ENCODE measurements at regions not wholly inside any gene's neighbourhood (a gene's known extent, or its start where the extent isn't known, plus 50 kb on each side); places are given as distances from the start of the nearest gene placed in this dataset.

DNA sequence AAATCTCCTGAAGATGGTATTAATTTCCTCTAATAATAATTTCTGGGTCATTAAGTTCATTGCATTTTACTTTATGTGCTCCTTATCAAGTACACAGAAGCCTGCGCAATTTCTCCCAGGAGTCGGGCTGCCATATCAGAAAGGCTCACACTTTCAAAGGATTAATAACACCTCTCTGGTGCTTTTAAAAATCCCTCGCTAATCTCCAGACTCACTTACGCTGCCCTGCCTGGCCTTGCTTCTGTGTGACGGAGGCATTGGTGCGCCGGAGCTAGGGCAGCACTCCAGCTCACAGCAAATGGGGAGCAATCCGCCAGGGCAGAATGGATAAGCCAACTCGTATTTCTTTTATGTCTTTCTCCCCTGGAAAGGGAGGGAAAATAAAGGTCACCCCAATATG, 300.8 kb downstream of the EFNB2 start:
- DNase-seq (ENCODE audit: low spot score), result no peak

GRCh38 chr13:106233134-106233735, 302.2 kb downstream of the EFNB2 start:
- no peak for DNase-seq (ENCODE audit: low spot score)

- no peak for DNase-seq (ENCODE audit: low spot score)
These were observed 302.8 kb downstream of the EFNB2 start for GRCh38 chr13:106232681-106233080.

DNA sequence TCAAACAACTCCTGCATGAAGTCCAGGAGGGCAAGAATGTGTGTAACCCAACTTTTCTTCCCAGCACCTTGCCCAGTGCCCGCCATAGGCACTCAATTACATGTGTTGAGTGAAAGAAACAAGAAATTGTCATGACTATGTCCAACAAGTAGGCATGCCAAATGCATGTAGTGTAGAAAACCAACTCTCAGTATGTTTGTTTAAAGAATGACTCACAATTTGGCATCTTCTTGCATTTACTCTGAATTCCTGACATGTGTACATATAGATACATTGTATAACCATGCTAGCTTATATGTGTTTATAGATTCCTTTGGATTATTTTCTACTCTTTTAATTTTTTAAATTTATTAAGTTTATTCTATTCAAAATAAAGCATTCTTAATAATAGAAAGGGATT, 305.0 kb downstream of the EFNB2 start:
- DNase-seq (ENCODE audit: low spot score), result no peak

- no peak for DNase-seq (ENCODE audit: low spot score)
These were observed 310.3 kb downstream of the EFNB2 start for GRCh38 chr13:106225126-106225525.

GRCh38 chr13:106220211-106220610, 315.3 kb downstream of the EFNB2 start:
- no peak for DNase-seq (ENCODE audit: low spot score)

GRCh38 chr13:106213028-106213757, 322.3 kb downstream of the EFNB2 start:
- DNase-seq (ENCODE audit: low spot score), result no peak

DNA sequence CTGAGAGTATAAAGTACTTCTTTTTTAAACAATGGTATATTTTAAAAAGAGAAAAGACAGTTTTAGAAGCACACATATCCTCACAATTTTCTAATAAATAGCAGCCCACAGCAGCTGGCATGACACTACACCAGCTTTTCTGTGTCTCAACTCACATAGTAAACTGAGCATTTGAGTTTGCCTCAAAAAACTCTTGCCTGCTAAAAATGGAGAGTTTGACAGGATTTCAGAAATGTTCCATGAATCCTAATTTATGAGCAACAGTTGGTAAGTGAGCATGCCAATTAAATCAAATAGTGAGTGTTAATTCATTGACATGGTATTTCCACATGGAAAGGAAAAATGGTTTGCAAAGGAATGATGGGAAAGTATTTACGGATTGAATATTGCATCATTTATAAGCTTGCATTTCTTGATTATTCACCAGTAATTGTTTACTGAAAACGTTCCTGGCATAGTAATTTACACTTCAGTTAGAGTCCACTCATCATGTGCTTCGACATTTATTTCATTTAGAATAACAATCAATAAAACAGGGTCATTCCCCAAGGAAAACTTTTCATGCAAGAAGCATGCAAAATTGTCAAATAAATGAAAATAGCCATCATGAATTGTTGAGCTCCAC, 323.0 kb downstream of the EFNB2 start:
- DNase-seq (ENCODE audit: low spot score), result no peak

- no peak for DNase-seq (ENCODE audit: low spot score)
These were observed 325.1 kb downstream of the EFNB2 start for GRCh38 chr13:106210324-106210723.

DNA sequence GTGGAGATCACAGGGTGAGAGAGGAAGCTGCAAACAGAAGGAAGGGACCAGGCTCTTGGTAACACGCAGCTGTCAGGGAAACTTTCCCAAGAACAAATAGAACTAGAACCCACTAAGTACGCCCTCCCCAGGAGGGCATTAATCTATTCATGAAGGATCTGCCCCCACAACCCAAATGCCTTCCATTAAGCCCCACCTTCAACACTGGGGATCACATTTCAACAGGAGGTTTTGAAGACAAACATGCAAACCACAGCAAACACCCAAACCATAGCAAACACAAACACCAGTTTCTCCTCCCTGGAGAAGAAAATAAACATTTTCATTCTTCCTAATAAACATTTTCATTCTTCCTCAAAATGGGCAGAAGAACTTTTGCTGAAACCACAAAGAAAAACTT, 329.6 kb downstream of the EFNB2 start:
- DNase-seq (ENCODE audit: low spot score), result no peak

- DNase-seq (ENCODE audit: low spot score), result no peak
These were observed 338.0 kb downstream of the EFNB2 start for GRCh38 chr13:106197496-106197895.

DNA sequence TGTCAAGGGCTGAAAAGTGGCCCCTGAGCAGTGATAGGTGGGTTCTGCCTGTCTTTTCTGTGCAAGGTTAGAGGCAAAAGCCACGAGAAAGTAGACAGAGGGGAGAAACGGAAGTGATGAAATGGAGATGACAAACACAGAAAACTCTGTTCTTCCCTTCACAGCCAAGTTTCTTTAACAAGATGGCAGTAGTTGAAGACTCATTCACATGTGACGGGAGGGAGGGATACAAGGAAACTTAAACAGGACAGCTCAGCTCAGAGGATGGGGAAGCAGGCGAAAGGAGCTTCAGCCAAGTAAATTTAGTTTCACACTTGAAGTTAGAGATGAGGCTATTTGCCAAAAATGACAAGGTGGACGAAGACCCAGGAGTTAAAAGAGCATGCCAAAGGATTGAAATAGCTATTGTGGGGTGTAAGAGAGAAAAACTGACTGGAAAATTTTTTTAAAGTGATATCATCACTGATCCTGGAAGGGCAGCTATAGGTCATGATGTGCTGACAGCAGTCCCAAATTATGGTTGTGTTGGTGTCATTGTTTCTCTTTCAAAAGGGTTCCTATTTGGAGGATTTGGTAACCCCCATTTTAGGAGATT, 347.9 kb downstream of the EFNB2 start:
- DNase-seq (ENCODE audit: low spot score), result no peak

DNA sequence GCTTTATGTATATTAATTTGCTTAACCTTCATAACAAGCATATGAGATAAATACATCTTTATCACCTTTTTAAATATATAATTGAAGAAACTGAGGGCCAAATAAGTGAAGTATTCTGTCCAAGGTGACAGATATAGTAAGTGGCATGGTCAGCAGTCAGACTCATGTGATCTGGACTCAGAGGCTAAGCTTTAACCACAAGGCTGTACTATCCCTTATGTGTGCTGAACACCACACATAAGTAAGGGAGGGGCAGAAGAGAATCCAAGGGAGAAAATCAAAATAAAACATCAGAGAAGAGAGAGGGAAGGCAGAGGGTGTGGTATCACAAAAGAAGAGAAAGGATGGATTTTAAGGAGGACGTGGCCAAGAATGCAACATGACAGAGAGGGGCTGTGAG, 348.4 kb downstream of the EFNB2 start:
- DNase-seq (ENCODE audit: low spot score), result no peak

- DNase-seq (ENCODE audit: low spot score), result no peak
These were observed 349.0 kb downstream of the EFNB2 start for GRCh38 chr13:106186366-106187030.

GRCh38 chr13:106184790-106185189, 350.7 kb downstream of the EFNB2 start:
- DNase-seq (ENCODE audit: low spot score), result no peak

DNA sequence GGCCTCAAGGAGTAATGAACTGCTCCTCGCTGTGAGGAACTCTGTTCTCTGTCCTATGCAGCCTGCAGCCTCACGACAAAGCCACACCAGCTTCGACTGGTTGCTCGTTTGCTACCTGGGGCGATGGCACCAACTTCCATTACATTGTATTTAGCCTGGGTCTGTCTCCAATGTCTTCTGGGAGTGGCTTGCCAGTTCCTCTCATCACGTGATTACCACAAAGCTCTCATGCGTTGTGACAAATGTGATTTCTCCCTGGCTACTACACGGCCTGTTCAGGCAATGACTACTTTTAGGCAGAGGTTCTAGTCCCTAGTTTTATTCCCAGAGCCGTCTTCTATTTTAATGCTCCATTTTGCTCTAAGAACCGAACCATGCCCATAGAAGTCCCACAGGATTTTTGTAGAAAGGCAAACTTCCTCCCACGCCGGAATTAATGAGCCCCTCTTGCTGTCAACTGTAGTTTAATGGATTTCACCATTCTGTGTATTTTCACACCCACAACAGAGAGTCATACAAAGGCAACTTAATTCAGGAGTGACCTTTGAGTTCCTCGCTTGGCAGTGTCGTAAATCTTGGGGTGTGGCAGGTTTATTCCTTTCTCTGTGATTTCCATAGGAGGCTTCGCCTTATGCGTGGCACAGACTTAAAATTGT, 351.9 kb downstream of the EFNB2 start:
- no peak for DNase-seq (ENCODE audit: low spot score)

DNA sequence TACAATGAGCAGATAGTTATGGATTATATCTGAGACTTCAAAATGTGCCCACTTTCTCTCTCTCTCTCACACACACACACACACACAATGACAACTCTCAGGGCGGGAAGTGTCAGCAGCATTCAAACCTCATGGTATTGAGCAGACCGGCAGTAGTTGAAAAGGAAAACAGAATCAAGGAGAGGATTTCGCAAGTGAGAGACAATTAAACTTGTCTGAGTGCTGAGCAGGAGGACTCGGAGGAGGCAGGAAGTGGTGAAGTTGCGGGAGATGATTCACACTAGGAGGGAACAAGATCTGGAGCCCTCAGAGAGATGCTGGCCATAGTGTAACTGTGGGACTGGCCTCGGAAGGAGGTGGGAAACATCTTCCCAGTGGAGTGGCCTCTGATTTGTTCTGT, 353.1 kb downstream of the EFNB2 start:
- DNase-seq (ENCODE audit: low spot score), result no peak

DNA sequence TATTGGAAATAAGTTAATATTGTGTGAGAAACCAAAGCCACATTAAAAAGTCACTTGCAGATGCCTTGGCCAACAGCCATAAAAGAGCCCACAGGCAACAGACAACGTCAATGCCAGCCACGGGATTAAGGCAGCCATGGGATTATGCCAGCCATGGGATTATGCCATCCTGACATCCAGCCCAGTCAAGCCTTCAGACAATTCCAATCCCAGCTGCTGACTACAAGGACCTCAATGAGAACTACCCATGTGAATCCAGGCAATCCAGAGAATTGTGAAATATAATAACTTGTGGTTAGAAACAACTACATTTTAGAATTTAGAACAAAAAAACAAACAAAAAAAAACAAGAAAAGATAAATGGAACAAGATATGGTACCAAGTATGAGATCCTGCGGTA, 356.6 kb downstream of the EFNB2 start:
- DNase-seq (ENCODE audit: low spot score), result no peak

DNA sequence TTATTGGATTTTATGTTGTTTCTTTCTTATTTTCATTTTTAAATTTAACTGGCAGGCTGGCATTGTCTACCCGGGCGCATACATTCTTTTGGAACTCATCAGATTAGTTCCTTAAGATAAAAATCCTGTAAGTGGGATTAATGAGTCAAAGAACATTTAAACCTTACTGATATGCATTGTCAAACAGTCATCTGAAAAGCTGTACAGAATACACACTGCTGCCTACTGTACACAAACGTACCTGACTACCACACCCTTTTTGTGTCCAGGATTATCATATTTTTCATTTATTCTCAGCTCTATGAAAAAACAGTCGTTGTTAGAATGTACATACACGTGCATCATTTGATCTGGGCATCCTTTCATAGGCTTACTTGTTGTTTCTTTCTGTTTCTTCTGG, 358.3 kb downstream of the EFNB2 start:
- DNase-seq (ENCODE audit: low spot score), result no peak

DNA sequence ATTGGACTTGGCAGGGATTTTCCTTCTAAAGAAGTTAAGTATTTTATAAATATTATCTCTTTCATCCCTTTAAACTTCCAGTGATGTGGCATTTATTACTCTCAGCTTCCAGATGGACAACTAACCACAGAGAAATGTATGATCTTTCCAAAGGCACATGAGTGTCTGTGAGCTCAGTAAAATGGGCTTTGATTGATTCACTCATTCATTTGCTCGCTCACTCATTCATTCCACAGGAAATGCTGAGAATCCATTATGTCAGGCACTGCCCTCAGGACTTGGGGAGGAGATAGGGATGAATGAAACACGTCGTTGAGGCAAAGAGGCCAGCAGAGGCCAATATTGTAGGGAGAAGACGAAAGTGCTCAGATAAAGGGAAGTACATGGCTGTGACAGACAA, 359.3 kb downstream of the EFNB2 start:
- no peak for DNase-seq (ENCODE audit: low spot score)

- no peak for DNase-seq (ENCODE audit: low spot score)
These were observed 361.4 kb downstream of the EFNB2 start for GRCh38 chr13:106173891-106174610.
